Heart left ventricle (tissue), 13 donors: ENCODE measurements at regions not wholly inside any gene's neighbourhood (a gene's known extent, or its start where the extent isn't known, plus 50 kb on each side); places are given as distances from the start of the nearest gene placed in this dataset.

Experiments
- POLR2A ChIP-seq, 2 donors: fragments of 450-650 bp; IDR thresholded peaks; one replicate each; pipeline ENCODE4 v1.6.1; 2017; ENCODE audit warnings: antibody characterized with exemption in 2 of 2, mild to moderate bottlenecking in 2 of 2, moderate library complexity in 2 of 2
- TF ChIP-seq, protein P1 (sequence below), 12 donors: fragments of 200-600 bp; sonication (generic) in 4 of 12; IDR thresholded peaks; one replicate each; pipeline versions ENCODE4 v1.5.0 to v1.8.0; 2018 to 2022; ENCODE audit warnings: antibody characterized with exemption in 12 of 12, mild to moderate bottlenecking in 5 of 12
- donor health status: ischemic (EF 13 %, LVEDD 7.1; RV severe dilation, severe dysfunction).
- donor health status: DM: no; HTN: yes; CAD: no.
- donor health status: DM: no; HTN: no; CAD: no.
- donor health status: ischemic (EF 25% LVEDD 6.9; RV normal size, moderate dysfunction).
- donor health status: ischemic (EF 25% LVEDD 5.7; RV mildly dilated, moderate dysfunction).
- donor health status: ischemic (EF 35%, LVEDD 5.7; RV mildly dilated, moderate dysfunction).
- donor health status: nonischemic (EF 11% LVEDD 7.7; RV severe dilation, severe dysfunction).
- donor health status: DM: yes; HTN: yes; CAD: no.
- donor health status: PGD.
- donor health status: ischemic (EF 29% LVEDD 5.4; RV normal size, mild dysfunction).
- donor health status: nonischemic (EF 23%, LVEDD 6.1; RV moderate dilation, normal function).

DNA sequence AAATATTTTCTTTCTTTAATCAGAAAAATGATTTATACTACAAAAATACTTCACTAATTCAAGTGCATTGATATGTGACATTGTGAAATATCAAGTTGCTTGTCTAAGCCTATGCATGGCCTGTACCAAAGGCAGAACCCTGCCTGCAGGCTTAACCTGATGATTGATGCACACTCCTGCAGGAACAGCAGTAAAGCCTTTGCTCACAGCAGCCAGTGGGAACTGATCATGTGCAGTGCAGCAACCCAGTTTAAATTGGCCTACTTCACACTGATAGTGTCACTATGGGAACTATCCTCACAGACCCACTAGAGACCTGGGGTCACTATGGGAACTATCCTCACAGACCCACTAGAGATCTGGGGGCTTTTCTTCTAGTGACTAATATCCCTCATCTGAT, 603.8 kb downstream of the RAPGEF2 start:
- TF ChIP-seq, protein P1, sequence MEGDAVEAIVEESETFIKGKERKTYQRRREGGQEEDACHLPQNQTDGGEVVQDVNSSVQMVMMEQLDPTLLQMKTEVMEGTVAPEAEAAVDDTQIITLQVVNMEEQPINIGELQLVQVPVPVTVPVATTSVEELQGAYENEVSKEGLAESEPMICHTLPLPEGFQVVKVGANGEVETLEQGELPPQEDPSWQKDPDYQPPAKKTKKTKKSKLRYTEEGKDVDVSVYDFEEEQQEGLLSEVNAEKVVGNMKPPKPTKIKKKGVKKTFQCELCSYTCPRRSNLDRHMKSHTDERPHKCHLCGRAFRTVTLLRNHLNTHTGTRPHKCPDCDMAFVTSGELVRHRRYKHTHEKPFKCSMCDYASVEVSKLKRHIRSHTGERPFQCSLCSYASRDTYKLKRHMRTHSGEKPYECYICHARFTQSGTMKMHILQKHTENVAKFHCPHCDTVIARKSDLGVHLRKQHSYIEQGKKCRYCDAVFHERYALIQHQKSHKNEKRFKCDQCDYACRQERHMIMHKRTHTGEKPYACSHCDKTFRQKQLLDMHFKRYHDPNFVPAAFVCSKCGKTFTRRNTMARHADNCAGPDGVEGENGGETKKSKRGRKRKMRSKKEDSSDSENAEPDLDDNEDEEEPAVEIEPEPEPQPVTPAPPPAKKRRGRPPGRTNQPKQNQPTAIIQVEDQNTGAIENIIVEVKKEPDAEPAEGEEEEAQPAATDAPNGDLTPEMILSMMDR (IDR thresholded peaks at IDR 0.05): no peak
- no peak for TF ChIP-seq POLR2A (IDR thresholded peaks at IDR 0.05)
